PC-9 (cell line): ENCODE measurements at regions not wholly inside any gene's neighbourhood (a gene's known extent, or its start where the extent isn't known, plus 50 kb on each side); places are given as distances from the start of the nearest gene placed in this dataset.
"Not testable (repeated sequence)": the region's sequence is repeated elsewhere in the genome, so short reads cannot be mapped to it uniquely, and the experiment has no call there.

ENCODE experiments used
- EZH2 ChIP-seq: fragments of 200-600 bp; sonication (generic); IDR thresholded peaks from 2 replicates; pipeline ENCODE4 v1.8.0; 2017; ENCODE audit warnings: antibody characterized with exemption, low read depth
- TF ChIP-seq, protein P1 (sequence below): fragments of 200-600 bp; sonication (generic); conservative IDR thresholded peaks from 2 replicates; pipeline ENCODE4 v1.6.1; 2017; ENCODE audit warnings: mixed run types, antibody characterized with exemption, mild to moderate bottlenecking, moderate library complexity

DNA sequence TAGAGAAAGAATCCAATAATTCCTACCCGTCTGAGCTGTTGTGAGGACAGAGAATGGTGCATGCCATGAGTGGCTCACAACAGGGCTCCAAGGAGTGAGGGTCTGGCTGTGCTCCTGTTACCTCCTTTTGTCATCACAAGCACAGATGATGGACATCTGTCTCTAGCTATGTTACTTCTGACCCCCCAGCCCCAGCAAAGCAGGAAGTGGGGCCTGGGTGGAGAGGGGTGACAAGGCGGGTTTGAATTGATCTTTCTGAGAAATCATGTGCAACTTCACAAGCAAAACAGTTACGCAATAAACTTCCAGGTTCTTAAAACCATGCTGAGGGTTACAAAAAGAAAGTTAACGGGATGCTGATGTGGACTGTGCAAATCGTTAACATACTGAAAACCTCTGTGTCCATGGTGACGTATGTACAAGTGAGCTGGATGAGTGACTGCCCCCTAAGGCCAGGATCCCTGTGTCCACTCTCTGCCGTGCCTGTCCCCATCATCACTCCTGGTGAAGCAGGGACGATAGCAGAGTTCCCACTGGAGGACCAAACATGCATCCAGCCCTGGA, 254.7 kb downstream of the BCL2L11 start:
- not testable (repeated sequence) for TF ChIP-seq EZH2
- TF ChIP-seq, protein P1, sequence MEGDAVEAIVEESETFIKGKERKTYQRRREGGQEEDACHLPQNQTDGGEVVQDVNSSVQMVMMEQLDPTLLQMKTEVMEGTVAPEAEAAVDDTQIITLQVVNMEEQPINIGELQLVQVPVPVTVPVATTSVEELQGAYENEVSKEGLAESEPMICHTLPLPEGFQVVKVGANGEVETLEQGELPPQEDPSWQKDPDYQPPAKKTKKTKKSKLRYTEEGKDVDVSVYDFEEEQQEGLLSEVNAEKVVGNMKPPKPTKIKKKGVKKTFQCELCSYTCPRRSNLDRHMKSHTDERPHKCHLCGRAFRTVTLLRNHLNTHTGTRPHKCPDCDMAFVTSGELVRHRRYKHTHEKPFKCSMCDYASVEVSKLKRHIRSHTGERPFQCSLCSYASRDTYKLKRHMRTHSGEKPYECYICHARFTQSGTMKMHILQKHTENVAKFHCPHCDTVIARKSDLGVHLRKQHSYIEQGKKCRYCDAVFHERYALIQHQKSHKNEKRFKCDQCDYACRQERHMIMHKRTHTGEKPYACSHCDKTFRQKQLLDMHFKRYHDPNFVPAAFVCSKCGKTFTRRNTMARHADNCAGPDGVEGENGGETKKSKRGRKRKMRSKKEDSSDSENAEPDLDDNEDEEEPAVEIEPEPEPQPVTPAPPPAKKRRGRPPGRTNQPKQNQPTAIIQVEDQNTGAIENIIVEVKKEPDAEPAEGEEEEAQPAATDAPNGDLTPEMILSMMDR, result not testable (repeated sequence)
